Astrocyte of the hippocampus (primary cell): ENCODE measurements at regions not wholly inside any gene's neighbourhood (a gene's known extent, or its start where the extent isn't known, plus 50 kb on each side); places are given as distances from the start of the nearest gene placed in this dataset.
"Not testable (repeated sequence)": the region's sequence is repeated elsewhere in the genome, so short reads cannot be mapped to it uniquely, and the experiment has no call there.

ENCODE experiments used
- DNase-seq: peaks from one replicate; pipeline ENCODE4 v3.0.0; 2011; ENCODE audit warnings: low read depth, low spot score

GRCh38 chr21:36207577-36208320 is 51.1 kb downstream of the DOP1B start:
- peak; percentile 74 for DNase-seq

DNA sequence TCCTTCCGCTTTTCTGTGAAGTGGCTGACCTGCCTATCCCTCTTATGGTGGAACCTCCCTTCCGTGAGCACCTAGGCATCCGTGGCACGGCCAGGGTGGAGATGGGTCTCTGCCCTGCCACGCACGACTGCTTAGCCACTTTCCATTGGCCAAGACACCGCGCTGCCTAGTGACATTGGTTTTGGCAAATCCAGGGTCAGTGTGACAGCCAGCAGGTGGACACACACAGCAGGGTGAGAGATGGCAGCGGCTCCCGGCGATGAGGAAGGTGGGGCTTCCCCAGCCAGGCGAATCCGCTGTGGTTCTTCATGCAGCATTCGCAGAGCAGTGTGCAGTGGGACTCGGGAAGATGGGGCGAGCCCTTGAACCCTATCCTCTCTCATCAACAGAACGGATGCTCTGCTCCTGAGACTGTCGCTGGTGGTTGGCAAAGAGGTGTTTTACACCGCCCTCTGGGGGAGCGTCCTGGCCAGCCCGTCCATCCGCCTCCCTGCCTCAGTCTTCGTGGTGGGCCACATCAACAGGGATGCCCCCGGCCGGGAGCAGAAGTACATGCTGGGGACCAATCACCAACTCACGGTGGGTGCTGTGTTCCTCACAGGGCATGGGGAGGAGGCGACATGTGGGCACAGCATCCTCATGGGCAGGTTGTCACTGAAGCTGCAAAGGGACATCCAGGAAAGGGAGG is 51.8 kb downstream of the DOP1B start:
- DNase-seq = no peak

DNA sequence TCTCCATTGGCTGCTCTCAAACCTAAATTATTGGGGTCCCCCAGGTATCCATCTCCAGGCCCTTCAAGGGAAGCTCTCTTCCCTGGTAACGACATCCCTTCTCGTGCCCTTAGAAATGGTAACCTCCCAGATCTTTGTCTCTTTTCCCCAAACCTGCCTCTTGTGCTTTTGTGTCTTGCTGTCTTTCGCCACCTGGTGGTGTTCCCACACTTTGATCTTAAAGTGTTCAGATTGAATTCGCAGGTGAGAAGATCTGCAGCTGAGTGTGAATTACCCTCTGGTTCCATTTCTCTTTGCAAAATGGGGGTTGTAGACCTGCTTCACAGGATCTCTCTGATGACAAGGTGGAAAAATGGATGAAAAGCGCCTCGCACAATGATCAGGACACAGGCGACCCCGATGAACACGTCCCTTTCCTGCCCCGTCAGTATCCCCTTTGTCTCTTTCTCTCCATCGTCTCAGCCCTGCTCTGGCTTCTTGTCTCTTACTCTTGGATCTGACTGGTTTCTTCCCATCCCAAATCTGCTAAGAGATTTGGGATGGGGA is 53.1 kb downstream of the DOP1B start:
- DNase-seq = peak; percentile 68

DNA sequence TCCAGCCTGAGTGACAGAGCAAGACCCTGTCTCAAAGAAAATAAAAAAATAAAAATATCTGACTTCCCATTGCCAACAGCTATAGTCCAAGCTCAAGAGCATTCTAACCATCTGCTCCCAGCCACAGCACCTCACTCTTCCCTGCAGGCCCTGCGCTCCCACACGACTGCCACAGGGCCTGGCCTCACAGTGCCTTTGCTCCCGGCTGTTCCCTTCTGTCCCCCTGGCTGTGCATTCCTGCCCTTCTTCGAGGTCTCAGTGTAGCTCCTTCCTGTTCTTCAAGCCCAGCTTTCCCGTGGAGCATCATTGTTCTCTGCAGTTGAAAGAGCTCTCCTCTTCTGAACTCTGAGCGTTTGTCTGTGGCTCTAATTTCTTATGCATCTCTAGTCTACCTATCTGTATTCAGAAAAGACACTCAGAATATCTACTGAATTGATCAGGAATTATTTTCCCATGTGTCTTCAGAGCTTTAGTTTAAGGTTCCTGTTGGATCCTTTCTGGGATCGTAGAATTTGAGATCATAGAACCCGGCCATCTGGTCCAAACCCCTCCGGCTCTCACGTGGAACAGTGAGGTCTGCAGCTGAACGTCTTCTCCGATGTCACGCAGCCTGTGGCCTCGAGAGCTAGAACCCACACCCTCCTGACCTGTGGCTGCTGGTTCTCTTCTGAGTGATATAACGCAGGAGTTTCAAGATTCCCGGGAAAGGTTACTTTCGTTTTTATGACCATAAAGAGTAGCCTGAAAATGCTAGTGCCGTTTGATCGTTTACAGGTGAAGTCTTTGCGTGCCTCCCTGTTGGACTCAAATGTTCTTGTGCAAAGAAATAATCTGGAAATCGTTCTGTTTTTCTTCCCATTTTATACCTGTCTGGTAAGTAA is 54.4 kb downstream of the DOP1B start:
- no peak for DNase-seq

DNA sequence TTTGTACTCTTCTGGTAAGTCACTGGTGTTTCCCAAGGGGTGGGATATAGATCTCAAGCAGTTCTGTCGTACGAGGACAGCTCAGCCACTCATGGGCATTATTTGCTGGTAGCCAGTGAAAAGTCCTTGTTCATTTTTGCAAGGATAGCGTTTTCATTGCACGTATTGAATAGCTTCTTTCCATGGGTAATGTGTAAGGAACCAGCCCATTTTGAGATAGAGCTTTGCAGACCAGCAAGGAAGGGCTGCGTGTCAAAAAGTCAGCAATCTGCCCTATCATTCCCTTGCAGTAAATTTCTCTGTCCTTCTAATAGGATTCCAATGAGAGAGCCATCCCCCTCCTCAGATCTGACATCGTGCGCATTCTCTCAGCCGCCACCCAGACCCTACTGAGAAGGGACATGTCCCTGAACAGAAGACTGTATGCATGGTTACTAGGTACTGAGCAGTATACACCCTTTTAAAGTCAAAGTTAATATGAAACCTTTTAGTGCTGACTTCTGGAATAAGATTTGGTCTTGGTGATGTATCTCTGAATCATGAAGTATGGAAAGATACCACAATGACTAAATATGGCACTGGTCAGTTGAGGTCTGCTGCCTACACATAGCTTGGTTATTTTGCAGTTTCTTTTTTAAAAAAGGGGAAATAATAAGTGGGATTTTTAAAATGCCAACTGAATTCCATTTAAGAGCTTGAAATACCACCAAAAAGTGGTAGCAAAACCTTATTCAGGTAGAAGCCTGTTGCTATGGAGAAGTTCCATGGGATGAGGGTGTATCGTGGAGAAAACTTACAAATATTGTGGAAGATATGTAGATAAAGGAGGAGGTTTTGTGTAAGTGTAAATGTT is 55.3 kb downstream of the DOP1B start:
- DNase-seq = peak; percentile 77

GRCh38 chr21:36212513-36212780 is 55.8 kb downstream of the DOP1B start:
- no peak for DNase-seq

GRCh38 chr21:36214561-36214960 is 57.9 kb downstream of the DOP1B start:
- DNase-seq = no peak

DNA sequence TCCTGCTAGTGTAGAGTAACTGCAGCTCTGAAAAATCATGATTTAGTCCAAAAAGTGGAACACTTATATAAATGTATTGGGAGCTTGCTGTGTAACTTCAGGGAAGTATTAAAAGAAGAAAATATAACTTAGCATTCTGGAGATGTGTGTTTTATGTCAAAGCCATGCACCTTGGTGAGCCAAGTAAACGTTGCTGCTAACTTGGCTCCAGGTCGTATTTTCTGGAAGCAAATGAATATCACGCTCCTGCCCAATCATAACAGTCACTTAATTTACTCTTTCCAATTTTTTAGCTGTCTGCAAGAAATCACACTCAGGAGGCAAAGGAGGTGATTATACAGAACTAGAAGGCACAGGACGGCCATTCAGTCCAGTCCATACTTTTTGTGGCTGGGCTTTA is 61.1 kb downstream of the DOP1B start:
- no peak for DNase-seq

DNA sequence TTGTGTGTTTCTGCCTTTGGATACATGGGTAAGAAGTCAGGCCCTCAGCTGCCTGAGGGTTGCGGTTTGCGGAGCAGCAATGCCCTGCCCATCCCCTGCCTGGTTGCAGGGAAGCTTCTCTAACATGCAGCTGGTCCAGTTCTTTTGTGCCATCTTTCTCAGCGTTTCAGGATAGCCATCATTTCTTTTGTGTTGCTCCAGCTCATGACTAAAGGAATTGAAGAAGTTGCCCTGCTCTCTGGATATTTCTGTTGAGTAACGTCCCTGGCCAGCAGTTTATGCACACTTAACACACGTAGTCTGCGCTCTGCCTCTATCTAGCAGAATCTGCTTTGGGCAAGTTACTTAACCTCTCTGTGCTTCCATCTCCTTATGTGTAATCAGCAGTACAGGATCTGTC is 62.1 kb downstream of the DOP1B start:
- no peak for DNase-seq

GRCh38 chr21:36223451-36223850 is 66.8 kb downstream of the DOP1B start:
- no peak for DNase-seq

DNA sequence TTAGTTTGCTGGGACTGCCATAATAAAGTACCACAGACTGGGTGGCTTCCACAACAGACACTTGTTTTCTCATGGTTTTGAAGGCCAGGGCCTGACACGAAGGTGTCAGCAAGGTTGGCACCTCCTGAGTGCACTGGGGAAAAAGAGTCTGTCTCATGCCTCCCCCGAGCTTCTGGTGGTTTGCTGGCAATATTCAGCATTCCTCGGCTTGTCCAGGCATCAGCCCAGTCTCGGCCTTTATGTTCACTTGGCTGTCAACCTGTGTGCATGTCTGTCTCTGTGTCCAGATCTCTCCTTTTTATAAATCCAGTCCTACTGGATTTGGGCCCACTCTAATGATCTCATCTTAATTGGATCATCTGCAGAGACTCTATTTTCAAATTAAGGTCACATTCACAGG is 72.6 kb downstream of the DOP1B start:
- DNase-seq = peak; percentile 69

- DNase-seq = not testable (repeated sequence)
Observed at GRCh38 chr21:36231444-36231843, 74.8 kb downstream of the DOP1B start.

GRCh38 chr21:36232641-36233040 is 76.0 kb downstream of the DOP1B start:
- no peak for DNase-seq

DNA sequence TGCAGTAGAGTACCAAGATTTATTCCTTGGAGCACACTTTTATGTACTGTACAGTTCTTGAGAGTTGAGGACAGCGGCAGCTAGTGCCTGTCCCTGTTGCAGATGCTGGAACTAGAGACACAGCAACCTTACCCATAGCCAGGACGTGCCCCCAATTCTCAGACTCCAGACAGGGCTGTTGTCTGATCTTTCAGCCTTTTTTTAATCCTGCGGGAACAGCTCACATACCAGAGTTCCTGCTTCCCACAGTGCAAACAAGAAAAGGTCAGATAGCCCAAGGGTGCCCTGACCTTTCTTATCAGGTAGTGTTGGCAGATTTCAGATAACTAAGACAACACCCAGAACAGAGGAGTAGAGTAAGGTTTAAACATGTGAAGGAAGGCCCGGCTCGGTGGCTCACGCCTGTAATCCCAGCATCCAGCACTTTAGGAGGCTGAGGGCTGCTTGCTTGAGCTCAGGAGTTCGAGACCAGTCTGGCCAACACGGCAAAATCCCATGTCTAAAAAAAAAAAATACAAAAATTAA is 78.5 kb downstream of the DOP1B start:
- DNase-seq = no peak

DNA sequence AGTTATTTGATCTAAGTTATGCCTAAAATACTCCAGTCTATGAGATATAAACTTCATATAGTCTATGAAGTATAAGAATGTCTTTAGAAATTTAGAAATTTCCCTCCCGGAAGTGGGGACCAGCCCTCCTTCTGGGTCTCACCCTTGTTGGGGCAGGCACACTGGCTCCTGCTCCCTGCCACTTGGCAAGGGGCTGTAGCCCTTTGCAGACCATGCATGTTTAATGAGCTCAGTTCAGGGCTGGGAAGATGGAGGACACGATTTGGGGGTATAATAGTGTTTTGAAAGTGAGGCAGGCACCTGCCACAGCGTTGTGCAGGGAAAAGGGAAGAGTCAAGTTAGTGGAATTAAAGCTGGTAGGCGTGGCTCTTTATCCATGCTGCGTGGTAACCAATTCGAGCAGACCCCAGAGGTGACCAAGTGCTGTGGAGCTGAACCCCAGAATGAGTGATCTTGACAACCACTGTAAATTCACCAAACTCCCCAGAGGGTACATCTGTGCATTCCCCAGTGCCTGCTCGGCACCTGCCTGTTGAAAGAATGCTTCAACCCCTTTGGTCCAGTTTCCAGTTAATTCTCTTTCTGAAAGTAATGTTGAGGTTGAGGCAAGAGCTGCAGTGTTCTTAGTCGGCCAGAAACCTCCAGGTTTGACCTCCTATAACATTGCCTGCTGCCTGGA is 79.6 kb downstream of the DOP1B start:
- DNase-seq = no peak

DNA sequence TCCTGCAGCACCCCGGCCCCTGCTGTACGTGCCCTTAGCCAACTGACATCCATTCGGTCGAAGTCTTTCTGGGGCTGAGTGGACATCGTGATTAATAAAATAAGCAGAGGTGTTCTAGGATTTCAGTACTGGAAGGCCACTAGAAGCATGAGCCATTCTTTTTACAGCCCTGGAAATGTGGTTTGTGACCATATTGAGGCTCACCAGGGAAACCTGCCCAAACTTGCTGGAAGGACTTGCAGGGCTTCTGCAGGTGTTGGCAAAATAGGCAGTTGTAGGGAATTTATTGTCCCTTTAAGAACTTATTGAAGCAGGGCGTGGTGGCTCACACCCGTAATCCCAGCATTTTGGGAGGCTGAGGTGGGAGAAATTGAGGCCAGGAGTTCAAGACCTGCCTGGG is 80.8 kb downstream of the DOP1B start:
- DNase-seq = no peak

- DNase-seq = no peak
Observed at GRCh38 chr21:36239585-36239984, 80.4 kb upstream of the MORC3 start.

DNA sequence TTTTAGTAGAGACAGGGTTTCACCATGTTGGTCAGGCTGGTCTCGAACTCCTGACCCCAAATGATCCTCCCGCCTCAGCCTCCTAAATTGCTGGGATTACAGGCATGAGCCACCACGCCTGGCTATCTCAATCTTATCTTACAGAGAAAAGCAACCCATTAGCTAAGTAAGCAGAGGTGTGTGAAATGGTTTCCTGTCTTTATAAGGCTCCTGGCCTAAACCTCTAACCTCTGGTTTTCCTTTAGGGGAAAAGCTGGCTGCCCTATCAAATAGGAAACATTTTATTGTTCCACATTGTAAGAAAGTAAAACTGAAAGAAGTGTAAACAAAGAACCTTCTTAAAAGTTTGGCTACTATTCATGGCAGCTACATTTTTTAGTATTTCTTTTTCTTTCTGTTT is 78.3 kb upstream of the MORC3 start:
- DNase-seq = no peak

GRCh38 chr21:36245115-36245514 is 74.9 kb upstream of the MORC3 start:
- DNase-seq = no peak

GRCh38 chr21:36245649-36246048 is 74.3 kb upstream of the MORC3 start:
- DNase-seq = no peak
